Testis (tissue), 2 donors: ENCODE measurements at regions not wholly inside any gene's neighbourhood (a gene's known extent, or its start where the extent isn't known, plus 50 kb on each side); places are given as distances from the start of the nearest gene placed in this dataset.

Experiments used
- DNase-seq: peaks from one replicate; pipeline ENCODE4 v3.0.0-alpha.2; 2019
- H3K27ac ChIP-seq, 2 donors: fragments of 200-600 bp; sonication (generic); one replicate each; pipeline ENCODE4 v1.5.1; 2019
- H3K27me3 ChIP-seq: fragments of 200-600 bp; sonication (generic); one replicate; pipeline ENCODE4 v1.5.1; 2019
- H3K36me3 ChIP-seq: fragments of 200-600 bp; sonication (generic); one replicate; pipeline ENCODE4 v1.5.1; 2017; ENCODE audit warnings: low read depth; ENCODE audit errors: missing control alignments
- H3K4me1 ChIP-seq: fragments of 200-600 bp; sonication (generic); one replicate; pipeline ENCODE4 v1.5.1; 2019
- H3K4me3 ChIP-seq, 2 donors: fragments of 200-600 bp; sonication (generic); one replicate each; pipeline ENCODE4 v1.5.1; 2017 to 2019
- H3K9me3 ChIP-seq: fragments of 200-600 bp; sonication (generic); one replicate; pipeline ENCODE4 v1.5.1; 2017
- POLR2A ChIP-seq: fragments of 450-650 bp; IDR thresholded peaks from one replicate; pipeline ENCODE4 v1.6.1; 2017; ENCODE audit warnings: antibody characterized with exemption, mild to moderate bottlenecking, moderate library complexity
- WGBS, 2 donors: methylation state at CpG; one replicate each; pipeline ENCODE4 v1.1.5; 2018; 5-methylcytosine and 5-hydroxymethylcytosine counted together
- intact Hi-C: fragments of 100-400 bp; cut with DNase I; formaldehyde crosslinking; loops from one replicate; pipeline ENCODE4 v1.15.1; 2023; ENCODE audit warnings: low total_unique reads
- TF ChIP-seq, protein P1 (sequence below), 3 experiments: fragments of 450-650 bp in 2 of 3; fragments of 200-600 bp in 1 of 3; sonication (generic) in 1 of 3; IDR thresholded peaks; one replicate each; pipeline ENCODE4 v1.5.1; 2016 to 2019; ENCODE audit warnings: antibody characterized with exemption in 3 of 3, mild to moderate bottlenecking in 2 of 3, moderate library complexity in 1 of 3

DNA sequence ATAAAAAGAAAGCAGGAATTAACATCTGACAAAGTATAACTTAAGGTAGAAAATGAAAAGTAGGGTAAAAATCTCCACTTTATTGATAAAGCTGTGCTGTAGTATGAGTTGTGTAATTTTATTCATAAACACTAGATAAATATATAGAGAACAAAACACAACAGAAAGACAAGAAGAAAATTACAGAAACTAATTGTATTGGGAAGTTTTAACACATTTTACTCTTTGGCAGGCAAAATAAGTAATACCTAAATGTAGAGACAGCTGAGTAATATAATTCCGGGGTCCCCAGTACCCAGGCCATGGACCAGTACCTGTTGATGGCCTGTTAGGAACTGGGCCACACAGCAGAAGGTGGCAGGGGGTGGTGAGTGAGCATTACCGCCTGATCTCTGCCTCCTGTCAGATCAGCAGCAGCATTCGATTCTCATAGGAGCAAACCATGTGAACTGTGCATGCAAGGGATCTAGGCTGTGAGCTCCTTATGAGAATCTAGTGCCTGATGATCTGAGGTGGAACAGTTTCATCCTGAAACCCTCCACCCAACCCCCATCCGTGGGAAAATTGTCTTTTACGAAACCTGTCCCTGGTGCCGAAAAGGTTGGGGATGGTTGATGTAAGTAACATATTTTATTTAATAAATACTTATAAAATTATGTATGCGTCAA is 84.4 kb upstream of the ETV6 start:
- intact Hi-C loops = no loop called here
- H3K9me3 ChIP-seq = no peaks in the 10 kb centered on the region
- DNase-seq = no peak
- no peaks in the 10 kb centered on the region for H3K36me3 ChIP-seq
- WGBS, 2 donors = 93 to 97% methylated on average over 7 of the region's 7 CpGs
- no peaks in the 10 kb centered on the region for H3K4me1 ChIP-seq
- no peak overlapping the region for H3K4me3 ChIP-seq
- TF ChIP-seq, protein P1, sequence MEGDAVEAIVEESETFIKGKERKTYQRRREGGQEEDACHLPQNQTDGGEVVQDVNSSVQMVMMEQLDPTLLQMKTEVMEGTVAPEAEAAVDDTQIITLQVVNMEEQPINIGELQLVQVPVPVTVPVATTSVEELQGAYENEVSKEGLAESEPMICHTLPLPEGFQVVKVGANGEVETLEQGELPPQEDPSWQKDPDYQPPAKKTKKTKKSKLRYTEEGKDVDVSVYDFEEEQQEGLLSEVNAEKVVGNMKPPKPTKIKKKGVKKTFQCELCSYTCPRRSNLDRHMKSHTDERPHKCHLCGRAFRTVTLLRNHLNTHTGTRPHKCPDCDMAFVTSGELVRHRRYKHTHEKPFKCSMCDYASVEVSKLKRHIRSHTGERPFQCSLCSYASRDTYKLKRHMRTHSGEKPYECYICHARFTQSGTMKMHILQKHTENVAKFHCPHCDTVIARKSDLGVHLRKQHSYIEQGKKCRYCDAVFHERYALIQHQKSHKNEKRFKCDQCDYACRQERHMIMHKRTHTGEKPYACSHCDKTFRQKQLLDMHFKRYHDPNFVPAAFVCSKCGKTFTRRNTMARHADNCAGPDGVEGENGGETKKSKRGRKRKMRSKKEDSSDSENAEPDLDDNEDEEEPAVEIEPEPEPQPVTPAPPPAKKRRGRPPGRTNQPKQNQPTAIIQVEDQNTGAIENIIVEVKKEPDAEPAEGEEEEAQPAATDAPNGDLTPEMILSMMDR (IDR thresholded peaks at IDR 0.05) = no peak
- no peak for TF ChIP-seq POLR2A
- H3K27ac ChIP-seq = no peak overlapping the region
- no peaks in the 10 kb centered on the region for H3K27me3 ChIP-seq

DNA sequence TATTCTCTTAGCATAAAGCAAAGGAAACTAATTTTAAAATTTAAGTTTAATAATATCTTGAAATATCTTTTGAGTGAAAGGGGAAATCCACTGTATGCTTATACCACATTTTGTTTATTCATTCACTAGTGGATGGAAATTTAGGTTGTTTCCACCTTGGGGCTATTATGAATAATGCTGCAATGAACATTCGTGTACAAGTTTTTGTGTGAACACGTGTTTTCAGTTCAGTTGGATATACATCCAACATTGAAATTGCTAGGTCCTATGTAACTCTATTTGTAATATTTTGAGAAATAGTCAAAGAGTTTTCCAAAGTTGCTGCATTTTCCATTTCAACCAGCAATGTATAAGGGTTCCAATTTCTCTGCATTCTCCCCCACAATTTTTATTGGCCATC is 83.7 kb upstream of the ETV6 start:
- intact Hi-C loops = no loop called here
- H3K4me3 ChIP-seq = no peak overlapping the region

GRCh38 chr12:11568155-11568761 is 81.2 kb upstream of the ETV6 start:
- Histone ChIP-seq H3K9me3 (no peaks in the 10 kb centered on the region), H3K4me1 (no peaks in the 10 kb centered on the region), H3K27me3 (no peaks in the 10 kb centered on the region), H3K27ac (no peak overlapping the region), H3K36me3 (no peaks in the 10 kb centered on the region), H3K4me3 (no peak overlapping the region)
- no peak for DNase-seq
- TF ChIP-seq POLR2A = no peak
- TF ChIP-seq, protein P1 (IDR thresholded peaks at IDR 0.05) = no peak
- intact Hi-C loops = no loop called here
- 88 to 94% methylated on average over 3 of the region's 3 CpGs for WGBS, 2 donors

More for the DNA sequence above, 83.7 kb upstream of the ETV6 start:
- Histone ChIP-seq H3K27ac (no peak overlapping the region), H3K9me3 (no peaks in the 10 kb centered on the region), H3K4me1 (no peaks in the 10 kb centered on the region), H3K36me3 (no peaks in the 10 kb centered on the region), H3K27me3 (no peaks in the 10 kb centered on the region)
- TF ChIP-seq, protein P1 (IDR thresholded peaks at IDR 0.05) = no peak
- TF ChIP-seq POLR2A = no peak
- WGBS, 2 donors = 90 to 94% methylated on average over 2 of the region's 2 CpGs
- no peak for DNase-seq

- 83 to 85% methylated on average over 8 of the region's 8 CpGs for WGBS, 2 donors
- DNase-seq = no peak
- TF ChIP-seq, protein P1 (IDR thresholded peaks at IDR 0.05) = no peak
- no peak for TF ChIP-seq POLR2A
- no peaks in the 10 kb centered on the region for H3K4me1 ChIP-seq
- H3K27me3 ChIP-seq = no peaks in the 10 kb centered on the region
- H3K27ac ChIP-seq = no peak overlapping the region
- no peaks in the 10 kb centered on the region for H3K36me3 ChIP-seq
- H3K4me3 ChIP-seq = no peak overlapping the region
- intact Hi-C loops = no loop called here
- H3K9me3 ChIP-seq = no peaks in the 10 kb centered on the region
Measured at GRCh38 chr12:11568762-11569478, 80.6 kb upstream of the ETV6 start.
